ENCODE measurements at regions not wholly inside any gene's neighbourhood (a gene's known extent, or its start where the extent isn't known, plus 50 kb on each side); places are given as distances from the start of the nearest gene placed in this dataset.

DNA sequence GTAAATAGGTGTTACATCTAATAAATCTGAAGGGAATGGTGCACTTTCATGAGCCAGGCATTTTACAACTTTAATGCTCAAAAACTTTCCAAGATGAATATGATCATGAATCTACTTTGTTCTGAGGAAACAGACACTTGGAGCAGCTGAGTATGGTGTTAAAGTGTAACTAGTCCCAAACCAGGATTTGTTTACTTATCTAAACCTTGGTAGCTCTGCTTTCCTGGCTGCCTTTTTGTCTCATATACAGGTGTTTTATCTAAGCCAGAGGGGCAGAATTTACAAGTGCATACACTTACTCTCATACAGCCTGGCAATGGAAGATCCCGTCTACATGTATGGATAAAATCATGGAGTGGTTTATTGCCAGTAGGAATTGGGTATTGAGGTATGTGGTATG lies 171.5 kb downstream of the FAT3 start:
- intact Hi-C loops (cut with DNase I), result no loop called here
- H3K4me3 ChIP-seq, result no peak overlapping the region
- no peak for DNase-seq
- H3K27me3 ChIP-seq, result no peaks in the 10 kb centered on the region
- WGBS, 2 donors, result 38 to 47% methylated on average over 1 of the region's 1 CpG
- no peaks in the 10 kb centered on the region for H3K9me3 ChIP-seq
- ATAC-seq, result no peak
- H3K36me3 ChIP-seq (replicated peaks in 1 of 2; ENCODE audit: insufficient read depth in 1 of 2, low read depth in 2 of 2), result no peaks in the 10 kb centered on the region
- TF ChIP-seq, protein P1, sequence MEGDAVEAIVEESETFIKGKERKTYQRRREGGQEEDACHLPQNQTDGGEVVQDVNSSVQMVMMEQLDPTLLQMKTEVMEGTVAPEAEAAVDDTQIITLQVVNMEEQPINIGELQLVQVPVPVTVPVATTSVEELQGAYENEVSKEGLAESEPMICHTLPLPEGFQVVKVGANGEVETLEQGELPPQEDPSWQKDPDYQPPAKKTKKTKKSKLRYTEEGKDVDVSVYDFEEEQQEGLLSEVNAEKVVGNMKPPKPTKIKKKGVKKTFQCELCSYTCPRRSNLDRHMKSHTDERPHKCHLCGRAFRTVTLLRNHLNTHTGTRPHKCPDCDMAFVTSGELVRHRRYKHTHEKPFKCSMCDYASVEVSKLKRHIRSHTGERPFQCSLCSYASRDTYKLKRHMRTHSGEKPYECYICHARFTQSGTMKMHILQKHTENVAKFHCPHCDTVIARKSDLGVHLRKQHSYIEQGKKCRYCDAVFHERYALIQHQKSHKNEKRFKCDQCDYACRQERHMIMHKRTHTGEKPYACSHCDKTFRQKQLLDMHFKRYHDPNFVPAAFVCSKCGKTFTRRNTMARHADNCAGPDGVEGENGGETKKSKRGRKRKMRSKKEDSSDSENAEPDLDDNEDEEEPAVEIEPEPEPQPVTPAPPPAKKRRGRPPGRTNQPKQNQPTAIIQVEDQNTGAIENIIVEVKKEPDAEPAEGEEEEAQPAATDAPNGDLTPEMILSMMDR (IDR thresholded peaks at IDR 0.05), result no peak
- TF ChIP-seq POLR2A (IDR thresholded peaks at IDR 0.05), result no peak
- H3K27ac ChIP-seq, result no peak overlapping the region
- peaks cover 8% of the 10 kb centered on the region for H3K4me1 ChIP-seq

DNA sequence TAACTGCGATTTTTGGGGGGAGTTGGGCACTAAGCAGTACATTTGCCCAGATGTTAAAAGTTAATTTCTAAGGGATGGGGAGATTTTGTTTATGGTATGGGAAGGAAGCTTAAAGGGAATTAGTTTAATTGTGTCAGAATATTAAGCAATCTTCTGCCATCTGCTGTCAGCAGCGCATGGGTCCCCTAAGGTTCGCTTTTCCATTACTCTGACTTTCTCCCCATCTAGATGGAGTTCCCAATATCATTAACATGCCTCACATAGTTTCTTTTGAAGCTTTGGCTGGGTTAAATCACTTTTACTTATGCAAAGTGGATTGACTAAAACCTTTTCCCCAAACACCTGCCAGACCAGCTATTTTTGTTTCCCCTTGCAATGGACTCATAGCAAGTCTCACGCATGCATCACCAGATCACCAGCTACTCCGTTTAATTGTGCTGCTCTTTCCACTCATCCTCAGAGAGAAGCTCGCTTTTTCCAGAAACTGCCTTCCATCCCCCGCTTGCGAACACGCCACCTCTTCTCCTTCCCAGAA lies 172.7 kb downstream of the FAT3 start:
- no peaks in the 10 kb centered on the region for H3K9me3 ChIP-seq
- H3K27me3 ChIP-seq, result no peaks in the 10 kb centered on the region
- ATAC-seq, result no peak
- H3K4me1 ChIP-seq, result peaks cover 8% of the 10 kb centered on the region
- WGBS, 2 donors, result 65 to 79% methylated on average over 9 of the region's 9 CpGs
- no peak overlapping the region for H3K27ac ChIP-seq
- intact Hi-C loops (cut with DNase I), result no loop called here
- no peak overlapping the region for H3K4me3 ChIP-seq
- no peak for TF ChIP-seq POLR2A (IDR thresholded peaks at IDR 0.05)
- TF ChIP-seq, protein P1 (IDR thresholded peaks at IDR 0.05), result no peak
- DNase-seq, result no peak
- no peaks in the 10 kb centered on the region for H3K36me3 ChIP-seq (replicated peaks in 1 of 2; ENCODE audit: insufficient read depth in 1 of 2, low read depth in 2 of 2)

DNA sequence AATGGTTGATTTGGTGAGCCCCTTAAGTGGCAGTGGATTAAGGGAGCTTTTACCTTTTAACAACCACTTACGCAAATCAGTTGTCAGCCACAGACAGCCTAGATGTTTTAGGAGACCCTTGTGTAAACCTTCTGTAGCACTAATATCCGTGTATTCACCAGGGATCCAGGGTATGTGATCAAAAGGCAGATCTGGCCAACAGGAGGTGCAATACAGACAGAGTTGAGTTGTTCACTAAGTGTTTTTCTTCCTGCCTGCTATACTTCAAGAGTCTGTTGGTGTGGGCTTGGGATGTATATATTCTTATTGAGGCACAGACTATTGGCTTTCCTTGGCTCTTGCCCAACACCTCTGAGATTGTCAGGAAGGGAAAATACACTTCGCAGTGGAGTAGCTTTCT lies 175.1 kb downstream of the FAT3 start:
- peaks cover 8% of the 10 kb centered on the region for H3K4me1 ChIP-seq
- intact Hi-C loops (cut with DNase I), result no loop called here
- no peak for DNase-seq
- H3K9me3 ChIP-seq, result no peaks in the 10 kb centered on the region
- no peak overlapping the region for H3K27ac ChIP-seq
- TF ChIP-seq, protein P1 (IDR thresholded peaks at IDR 0.05), result no peak
- no peak for TF ChIP-seq POLR2A (IDR thresholded peaks at IDR 0.05)
- H3K27me3 ChIP-seq, result no peaks in the 10 kb centered on the region
- 71 to 80% methylated on average over 3 of the region's 3 CpGs for WGBS, 2 donors
- ATAC-seq, result no peak
- no peaks in the 10 kb centered on the region for H3K36me3 ChIP-seq (replicated peaks in 1 of 2; ENCODE audit: insufficient read depth in 1 of 2, low read depth in 2 of 2)
- H3K4me3 ChIP-seq, result no peak overlapping the region

DNA sequence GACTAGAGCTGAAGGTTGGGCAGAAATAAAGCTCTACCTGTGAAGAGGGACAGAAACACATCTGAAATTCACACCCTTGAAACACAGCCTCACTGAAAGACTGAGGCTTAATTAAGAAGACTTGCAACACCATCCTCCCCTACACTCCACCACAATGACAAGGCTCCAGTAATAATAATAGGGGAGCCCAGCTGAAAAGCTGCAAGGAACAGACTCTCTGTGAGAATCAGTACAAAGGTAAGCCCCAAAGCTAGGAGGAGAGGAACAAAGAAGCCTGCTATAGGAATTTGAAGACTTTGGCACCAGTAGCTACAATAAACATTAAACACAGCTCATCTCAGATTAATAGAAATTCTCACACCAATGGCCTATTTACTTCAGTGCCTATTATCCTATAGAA lies 176.9 kb downstream of the FAT3 start:
- Histone ChIP-seq H3K27ac (no peak overlapping the region), H3K27me3 (no peaks in the 10 kb centered on the region), H3K36me3 (replicated peaks in 1 of 2; ENCODE audit: insufficient read depth in 1 of 2, low read depth in 2 of 2) (no peaks in the 10 kb centered on the region), H3K4me1 (no peaks in the 10 kb centered on the region), H3K9me3 (no peaks in the 10 kb centered on the region), H3K4me3 (no peak overlapping the region)
- DNase-seq (no peak), ATAC-seq (no peak)
- intact Hi-C loops (cut with DNase I), result no loop called here
- TF ChIP-seq POLR2A (IDR thresholded peaks at IDR 0.05), result no peak
- TF ChIP-seq, protein P1 (IDR thresholded peaks at IDR 0.05), result no peak

DNA sequence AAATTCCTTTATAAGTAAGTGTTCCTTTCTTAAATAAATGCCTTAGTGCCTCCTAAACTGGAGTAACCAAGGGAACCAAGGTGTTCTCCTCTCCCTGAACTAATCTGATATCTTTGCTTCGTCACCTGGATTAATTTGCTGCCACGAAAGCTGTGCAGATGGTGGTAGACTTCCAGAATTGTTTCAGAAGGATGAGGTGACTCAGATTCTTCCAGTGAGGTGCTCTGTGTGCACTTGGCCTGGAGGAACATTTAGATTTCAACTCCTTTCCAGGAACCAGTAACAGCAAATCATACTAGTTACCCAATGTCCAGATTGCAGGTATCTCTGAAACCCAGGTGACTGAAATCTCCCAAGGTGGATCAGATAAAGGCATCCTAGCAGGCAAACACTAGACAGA lies 181.9 kb downstream of the FAT3 start:
- ATAC-seq, result no peak
- no peak overlapping the region for H3K4me3 ChIP-seq
- no peaks in the 10 kb centered on the region for H3K4me1 ChIP-seq
- no peak for DNase-seq
- no peak for TF ChIP-seq POLR2A (IDR thresholded peaks at IDR 0.05)
- TF ChIP-seq, protein P1 (IDR thresholded peaks at IDR 0.05), result no peak
- no peaks in the 10 kb centered on the region for H3K27me3 ChIP-seq
- H3K36me3 ChIP-seq (replicated peaks in 1 of 2; ENCODE audit: insufficient read depth in 1 of 2, low read depth in 2 of 2), result no peaks in the 10 kb centered on the region
- H3K9me3 ChIP-seq, result no peaks in the 10 kb centered on the region
- no peak overlapping the region for H3K27ac ChIP-seq
- intact Hi-C loops (cut with DNase I), result no loop called here
- 51 to 72% methylated on average over 2 of the region's 2 CpGs for WGBS, 2 donors

Measured in body of pancreas (tissue), 4 donors.